Raji (cell line): ENCODE measurements at regions not wholly inside any gene's neighbourhood (a gene's known extent, or its start where the extent isn't known, plus 50 kb on each side); places are given as distances from the start of the nearest gene placed in this dataset.

Experiments used
- POLR2A ChIP-seq: IDR thresholded peaks from 2 replicates; pipeline ENCODE4 v1.6.1; 2011; ENCODE audit warnings: low read depth, low read length, control low read depth; ENCODE audit not compliant: insufficient read depth

DNA sequence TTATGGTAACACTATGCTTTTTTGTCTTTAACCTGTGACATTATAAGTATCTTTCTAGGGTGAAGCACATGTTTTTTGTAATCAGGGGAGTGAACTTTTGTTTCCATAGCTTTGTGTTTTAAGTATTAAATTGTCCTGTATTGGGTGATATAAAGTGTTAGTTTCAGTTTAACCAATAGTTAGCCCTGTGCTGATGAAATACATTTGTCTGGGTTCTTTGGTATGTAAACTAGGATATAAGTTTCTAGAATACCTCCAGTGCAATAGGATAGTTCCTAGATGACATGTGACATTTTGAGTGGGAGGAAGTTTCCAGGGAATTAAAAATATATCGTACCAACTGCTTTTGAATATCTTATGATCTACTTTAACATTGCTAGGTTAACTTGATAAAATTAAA, 611.0 kb upstream of the MARCKS start:
- no peak for TF ChIP-seq POLR2A

DNA sequence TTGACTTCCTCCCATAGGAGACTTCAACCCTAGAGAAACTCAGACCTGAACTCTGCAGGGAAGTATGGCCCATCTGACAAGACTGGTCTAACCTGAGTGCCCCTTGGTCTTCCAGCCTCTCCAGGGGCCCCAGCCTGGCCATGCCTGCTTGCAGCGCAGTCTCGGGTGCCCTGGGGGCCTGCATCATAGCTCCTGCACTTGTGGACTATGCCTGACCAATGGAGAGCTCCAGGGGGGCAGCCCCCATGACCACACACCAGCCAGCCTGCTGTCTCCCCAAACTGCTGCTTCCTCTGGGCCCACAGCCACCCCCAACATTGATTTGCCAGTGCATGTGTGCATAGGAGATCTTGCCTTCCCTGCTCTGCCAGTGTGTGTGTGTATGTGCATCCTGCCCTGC, 608.6 kb upstream of the MARCKS start:
- TF ChIP-seq POLR2A: no peak

DNA sequence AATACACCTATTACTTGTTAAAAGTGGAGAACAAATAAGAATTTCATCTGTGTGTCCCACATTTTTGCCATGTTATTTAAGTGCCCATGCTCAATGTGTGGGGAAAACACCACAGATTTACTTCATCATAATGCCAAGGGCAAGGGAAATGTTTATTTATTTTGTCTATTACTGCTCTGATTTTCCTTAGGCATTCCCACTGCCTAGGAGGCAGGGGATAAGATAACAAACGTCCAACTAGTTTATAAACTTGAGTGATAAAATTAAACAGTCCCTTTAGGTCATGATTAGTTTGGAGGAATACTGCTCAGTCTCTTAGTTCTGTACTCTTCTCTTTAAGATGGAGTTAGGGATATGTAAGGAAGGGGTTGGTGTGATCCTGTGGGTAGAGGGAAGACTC, 598.4 kb upstream of the MARCKS start:
- TF ChIP-seq POLR2A: no peak

DNA sequence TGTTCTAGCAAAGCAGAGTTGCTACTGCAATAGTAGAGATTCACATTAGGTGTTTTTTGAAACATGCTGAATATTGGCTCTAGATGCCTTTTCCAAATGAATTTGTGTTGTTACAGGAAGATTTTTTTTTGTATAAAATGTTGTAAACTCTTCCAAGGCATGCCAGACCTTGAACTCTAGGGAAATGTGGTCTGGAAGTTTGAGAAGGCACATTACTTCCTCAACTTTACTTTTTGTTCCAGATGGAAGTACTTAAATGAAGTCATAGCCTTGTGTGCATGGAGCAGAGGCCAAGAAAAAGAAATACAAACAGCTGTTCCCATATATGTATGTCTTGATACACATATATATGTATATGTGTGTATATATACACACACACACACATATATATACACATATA, 585.7 kb upstream of the MARCKS start:
- no peak for TF ChIP-seq POLR2A

DNA sequence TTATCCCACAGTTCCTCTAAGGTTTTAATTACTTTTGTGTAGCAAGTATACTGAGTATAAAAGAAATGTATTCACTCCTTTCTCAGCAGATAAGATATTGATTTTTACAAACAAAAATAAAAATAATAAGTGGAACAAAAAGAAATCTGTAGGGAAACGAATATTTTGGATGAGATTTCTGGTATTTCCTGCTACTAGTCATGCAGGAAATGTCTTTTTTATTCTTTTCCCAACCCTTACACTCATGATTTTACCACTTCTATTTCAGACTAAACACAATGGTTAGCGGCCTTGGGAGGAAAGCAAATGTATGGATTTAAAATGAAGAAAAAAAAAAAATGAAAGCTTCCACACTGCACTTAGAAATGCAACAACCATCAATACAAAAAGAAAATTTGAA, 580.5 kb upstream of the MARCKS start:
- no peak for TF ChIP-seq POLR2A

DNA sequence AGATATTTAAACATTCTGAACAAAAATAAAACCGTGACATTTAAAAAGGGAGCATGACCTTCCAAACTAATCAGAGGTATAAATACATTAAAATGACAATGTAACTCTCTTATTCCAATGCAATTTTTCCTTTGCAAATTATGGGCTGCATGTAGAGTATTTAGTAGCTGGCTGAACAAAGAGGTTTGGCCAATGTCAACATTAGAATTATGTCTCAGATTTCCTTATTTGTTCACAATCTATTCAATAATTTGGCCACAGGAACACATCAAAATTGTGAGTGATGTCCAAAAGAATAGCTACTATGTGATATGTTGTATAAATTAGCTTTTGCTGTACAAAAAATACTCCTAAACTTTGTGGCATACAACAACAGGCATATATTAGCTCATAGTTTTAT, 580.0 kb upstream of the MARCKS start:
- no peak for TF ChIP-seq POLR2A

DNA sequence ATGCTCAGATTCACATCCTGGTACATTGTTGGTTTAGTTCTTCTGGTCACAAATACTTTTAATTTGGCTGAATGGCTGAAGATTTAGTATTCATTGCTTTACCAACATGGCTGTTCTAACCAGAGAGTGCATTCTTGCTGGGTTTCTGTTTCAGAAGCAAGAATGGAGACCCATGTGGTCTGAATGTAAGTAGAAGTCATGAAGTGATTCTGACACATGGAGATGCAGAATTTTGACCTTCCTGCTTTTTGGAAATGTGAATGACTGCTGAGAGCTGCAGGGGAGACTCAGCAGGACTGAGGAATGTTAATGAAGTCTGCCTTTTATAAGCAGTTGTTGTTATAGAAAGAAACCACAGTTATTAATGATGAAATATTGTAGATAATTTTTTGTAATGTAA, 576.1 kb upstream of the MARCKS start:
- no peak for TF ChIP-seq POLR2A

DNA sequence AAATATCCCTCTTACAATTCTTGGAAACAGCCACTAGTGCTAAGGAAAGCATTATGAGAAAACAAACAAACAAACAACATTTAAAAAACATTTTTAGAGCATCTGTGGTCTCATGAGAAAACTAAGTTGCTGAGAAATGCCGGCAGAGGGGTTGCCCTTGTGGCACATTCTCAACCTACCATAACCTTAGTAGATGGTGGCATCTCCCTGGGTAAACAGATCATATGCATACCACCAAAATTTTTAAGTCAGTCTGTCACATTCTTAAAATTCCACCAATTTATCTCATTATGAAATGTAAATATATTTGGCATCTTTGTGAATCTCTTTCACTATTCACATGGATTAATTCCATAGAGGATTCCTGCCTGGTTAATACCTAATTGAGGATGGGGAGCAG, 575.7 kb upstream of the MARCKS start:
- TF ChIP-seq POLR2A: no peak

DNA sequence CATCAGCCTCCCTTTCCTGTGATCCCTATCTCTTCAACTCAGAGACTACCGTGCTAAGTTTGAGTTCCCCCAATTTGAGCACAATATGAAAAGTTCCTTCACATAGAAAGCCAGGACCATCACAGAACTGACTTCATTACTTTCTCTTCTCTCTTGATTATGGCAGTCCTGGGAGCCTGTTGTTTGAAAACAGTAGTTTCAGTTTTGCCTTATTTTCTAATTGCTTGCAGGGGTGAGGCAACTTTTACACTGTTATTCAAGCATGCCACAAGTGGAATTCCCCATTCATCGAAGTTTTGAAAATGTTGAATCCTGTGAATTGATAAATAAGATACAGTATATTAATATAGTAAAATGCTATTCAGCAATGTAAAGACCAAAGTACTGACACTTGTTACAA, 569.7 kb upstream of the MARCKS start:
- no peak for TF ChIP-seq POLR2A

DNA sequence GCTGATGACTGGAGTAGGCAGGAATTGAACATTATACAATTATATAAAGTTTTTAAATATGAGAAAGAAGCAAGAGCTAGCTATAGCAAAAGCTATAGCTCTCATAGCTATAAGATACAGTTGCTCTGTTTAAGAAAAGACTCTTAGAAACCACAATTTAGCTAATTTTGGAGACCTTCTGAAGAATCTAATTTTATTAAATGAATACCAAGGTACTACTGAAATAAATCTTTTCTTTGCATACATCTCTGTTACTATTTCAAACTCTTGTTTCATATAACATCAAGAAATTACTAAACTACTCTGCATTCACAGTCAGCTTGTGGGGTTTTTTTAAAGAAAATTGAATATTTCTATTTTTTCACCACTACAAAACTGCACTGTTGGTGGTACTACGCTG, 568.7 kb upstream of the MARCKS start:
- no peak for TF ChIP-seq POLR2A

DNA sequence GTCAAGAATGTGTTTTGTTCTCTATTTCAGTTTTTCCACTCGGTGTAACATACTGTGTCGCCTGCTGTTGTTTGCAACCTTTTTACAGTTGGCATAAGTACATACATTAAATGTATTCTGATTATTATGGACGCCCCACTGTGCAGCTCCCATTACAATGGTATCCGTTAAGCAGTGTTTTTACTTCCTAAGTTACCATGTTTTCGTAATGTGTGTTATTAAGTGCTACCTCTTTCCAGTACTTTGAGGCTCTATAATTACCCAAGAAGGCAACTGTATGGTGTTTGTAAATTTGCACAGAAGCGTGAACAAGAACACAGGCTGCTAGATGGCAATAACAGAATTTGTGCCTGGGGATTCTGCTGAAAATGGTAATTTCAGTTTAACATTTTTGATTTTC, 568.0 kb upstream of the MARCKS start:
- no peak for TF ChIP-seq POLR2A

DNA sequence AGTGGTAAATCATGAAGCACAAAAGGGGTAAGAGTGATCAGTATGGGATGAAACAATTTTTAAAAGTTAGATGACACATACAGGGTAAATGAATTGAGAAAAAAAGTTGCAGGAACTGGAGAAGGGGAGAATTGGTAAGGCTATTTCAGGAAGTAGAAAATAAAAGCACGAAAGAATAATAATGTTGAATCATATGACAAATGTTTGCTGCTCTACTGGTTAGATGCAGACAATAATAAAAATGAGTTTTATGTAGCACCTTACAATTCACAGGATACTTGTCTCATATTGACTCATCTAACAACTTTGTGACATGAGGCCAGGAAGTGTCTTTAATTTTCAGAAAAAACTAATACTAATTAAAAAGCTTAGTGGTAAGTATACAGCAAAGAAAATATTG, 566.5 kb upstream of the MARCKS start:
- no peak for TF ChIP-seq POLR2A

DNA sequence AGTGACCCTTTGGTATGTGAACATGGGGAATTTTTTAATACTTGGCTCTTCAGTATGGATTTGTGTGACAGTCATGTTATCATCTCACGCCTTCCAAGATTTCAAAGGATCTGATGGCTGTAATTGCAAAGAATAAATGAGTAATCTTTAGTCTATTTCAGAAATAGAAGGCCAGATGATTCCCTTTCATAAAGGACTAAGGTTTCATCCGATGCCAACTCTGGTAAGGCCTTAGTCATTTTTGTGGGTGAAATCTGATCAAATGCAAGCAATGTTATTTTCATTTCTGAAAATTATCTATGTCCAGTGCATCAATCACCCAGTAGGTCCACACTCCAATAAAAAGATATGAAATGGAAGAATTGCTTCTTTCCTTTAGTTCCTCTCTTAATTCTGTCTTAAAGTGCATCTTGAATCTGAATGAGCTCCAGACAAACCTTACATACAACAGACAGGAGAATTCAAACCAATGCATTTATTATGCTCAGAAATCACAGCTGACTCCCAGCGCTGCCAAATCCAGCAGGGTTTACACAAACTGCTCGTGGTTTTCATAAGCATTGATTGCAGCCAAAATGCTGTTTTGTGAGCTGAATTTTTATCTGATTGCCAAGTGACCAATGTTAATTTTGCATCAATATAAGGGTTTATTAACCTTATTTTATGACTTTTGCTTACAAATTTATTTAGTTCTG, 565.2 kb upstream of the MARCKS start:
- no peak for TF ChIP-seq POLR2A

DNA sequence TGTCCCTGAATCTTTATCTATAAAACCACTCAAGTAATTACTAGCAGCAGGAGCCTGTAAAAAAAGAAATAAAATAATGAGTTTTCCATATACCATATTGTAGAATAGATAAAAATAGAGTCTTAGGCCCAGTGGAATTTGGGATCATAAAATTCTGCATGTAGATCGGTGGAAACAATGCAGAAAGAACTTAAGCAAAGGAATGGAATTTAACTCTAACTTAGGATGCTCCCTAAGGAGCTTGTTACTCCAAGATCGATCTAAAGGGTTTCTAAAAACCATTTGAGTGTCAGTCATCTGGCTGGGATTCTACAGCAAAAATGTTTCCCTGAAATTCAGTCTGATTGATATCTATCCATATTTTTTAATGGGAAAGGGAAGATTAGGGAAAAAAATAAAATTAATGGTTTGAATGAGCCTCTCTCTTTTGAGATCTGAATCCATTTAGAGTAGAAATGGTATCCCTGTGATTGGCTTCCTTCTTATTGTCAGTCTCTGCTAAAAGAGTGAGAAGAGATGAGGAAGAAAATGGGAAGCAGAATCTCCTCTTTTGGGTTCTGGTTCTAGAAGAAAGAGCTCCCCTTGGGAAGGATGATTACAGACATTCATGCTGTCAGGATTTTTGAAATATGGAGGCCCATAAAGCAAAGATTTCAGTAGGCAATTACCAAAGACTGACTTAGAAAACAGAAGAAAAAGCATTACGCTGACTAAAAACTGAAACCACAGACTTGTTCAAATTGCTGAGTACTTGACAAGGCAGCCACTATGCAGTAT, 564.3 kb upstream of the MARCKS start:
- no peak for TF ChIP-seq POLR2A

DNA sequence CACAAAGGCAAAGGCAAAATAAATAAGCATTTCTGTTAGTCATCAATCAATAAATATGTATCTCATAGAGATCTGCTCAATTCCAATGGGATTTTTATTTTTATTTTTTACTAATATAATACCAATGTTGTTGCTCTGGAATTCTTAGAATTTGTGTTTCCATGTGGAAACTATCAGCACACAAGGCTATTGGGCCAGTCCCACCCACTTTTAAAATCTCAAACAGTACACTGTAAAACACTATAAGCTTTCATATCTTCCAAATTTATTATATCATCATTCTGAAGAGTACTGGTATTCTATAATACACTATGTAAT, 563.8 kb upstream of the MARCKS start:
- TF ChIP-seq POLR2A: no peak

DNA sequence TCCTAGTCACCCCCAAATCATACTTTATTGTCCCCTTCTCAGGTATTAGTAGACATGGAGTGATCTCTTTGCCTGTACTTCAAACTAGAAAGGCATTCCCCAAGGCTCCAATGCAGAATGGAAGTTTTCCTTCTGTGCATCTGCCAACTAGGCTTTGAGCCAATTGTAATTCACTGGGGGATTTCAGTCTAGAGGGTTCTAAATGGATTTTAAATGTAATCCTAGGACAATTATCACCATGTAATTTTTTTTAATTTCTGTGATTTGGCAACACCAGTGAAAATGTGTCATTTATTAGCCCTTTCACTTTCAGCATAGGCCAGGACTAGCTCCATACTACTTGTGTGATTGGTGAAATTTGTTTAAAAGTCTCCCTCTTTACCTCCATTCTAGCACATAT, 557.6 kb upstream of the MARCKS start:
- no peak for TF ChIP-seq POLR2A

DNA sequence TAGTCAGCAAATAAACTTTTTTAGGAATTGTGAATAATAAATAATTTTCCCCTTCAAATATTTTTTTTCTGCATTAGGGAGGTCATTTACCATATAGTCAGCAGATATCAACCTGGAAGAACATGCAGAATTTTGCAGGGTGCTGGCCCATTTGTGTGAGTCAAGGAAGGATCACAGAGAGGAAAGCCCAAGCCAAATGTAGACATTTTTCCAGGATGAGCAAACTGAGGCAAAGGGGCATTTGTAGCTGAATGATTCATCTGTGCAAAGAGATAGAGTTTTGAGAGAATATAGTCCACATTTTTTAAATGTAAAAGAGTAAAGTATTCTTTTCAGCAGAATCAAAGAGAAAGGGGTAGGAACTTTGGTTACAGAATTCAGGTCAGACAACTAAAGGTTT, 555.5 kb upstream of the MARCKS start:
- no peak for TF ChIP-seq POLR2A
